Fibroblast of upper back skin (primary cell): ENCODE measurements at regions not wholly inside any gene's neighbourhood (a gene's known extent, or its start where the extent isn't known, plus 50 kb on each side); places are given as distances from the start of the nearest gene placed in this dataset.

Source experiments
- DNase-seq: peaks from one replicate; pipeline ENCODE4 v3.0.0-alpha.2; 2013

DNA sequence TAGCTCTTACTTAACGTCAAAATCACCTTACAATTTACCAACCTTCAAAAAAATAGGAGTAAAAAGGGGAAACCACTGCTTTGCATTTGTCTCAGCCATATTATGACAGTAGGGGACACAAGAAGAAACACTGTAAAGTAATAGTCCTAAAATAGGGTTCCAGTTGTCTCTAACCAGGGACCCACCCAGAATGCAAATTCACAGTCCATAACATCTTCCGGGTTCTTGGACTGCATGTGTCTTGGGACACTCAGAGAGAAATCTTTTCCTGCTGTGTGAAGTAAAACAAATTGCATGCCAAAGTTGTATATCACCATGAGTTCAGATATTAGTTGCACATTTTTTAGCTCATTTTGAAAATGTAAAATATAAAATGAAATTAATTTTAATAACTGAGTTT lies 69.8 kb upstream of the PGR start:
- DNase-seq, result no peak

DNA sequence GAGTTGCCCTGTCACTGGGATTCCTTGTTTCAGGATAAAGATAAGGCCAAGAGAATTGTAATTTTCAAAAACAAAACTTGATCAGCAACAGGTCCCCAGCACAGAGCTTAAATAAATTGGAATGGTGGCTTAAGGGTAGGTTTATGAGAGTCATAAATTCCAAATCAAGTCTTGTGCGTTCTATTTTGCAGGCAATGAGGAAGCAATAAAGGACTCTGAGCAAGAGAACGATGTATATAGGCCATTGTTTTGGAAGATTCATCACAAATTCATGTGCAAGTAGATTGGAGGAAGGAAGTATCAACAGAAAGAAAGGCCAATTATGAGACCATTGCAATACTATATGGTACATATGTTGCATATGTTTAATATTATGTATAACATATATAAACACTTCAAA lies 65.7 kb upstream of the PGR start:
- no peak for DNase-seq

DNA sequence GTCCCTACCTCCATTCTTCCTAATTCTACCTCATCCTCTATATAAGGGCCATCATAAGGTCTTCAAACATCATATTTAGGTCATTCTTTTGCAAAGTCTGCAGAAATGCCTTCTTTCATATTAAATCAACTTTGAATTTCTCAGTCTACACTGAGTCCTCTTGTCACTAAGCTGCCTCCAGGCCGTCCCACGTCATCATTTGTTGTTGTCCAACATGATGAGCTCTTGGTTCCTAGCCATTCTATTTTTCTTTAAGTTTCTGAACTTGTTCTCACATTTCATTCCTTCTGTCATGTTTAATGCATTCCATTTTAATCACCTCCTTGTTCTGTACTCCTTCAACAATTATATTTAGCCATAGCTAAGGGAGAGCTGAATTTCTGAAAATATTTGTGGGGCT lies 59.2 kb upstream of the PGR start:
- DNase-seq, result no peak

GRCh38 chr11:101188173-101188572 lies 58.6 kb upstream of the PGR start:
- DNase-seq, result no peak

DNA sequence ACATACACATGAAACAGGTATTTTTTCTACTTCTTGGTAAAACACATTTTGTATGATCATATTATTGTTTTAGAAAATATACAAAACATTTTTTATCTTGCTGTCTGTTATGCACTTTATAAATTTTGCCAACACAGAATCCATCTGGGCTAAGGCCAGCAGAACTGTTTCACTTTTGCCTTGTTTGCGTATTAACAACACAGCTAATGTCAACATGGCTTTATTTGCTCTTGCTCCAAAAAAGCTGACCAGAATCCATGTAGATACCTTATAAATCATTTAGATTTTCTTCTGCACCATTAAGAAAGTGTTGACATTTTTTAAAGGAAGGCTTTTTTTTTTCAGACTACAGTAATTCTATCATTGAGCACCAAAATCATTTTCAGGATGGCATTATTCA lies 58.1 kb upstream of the PGR start:
- DNase-seq, result no peak

DNA sequence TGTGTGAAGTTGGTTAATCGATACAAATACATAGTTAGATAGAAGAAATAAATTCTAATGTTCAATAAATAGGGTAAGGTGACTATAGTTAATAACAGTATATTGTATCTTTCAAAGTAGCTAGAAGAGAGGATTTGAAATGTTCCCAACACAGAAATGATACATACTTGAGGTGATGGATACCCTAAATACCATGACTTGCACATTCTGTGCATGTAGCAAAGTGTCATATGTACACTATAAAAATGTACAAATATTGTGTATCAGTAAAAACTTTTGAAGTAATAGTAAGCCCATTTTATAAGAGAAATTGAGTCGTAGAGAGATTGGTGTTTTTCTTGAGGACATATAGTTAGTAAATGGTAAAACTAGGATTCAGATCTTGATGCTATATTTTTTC lies 56.4 kb upstream of the PGR start:
- DNase-seq, result no peak

- DNase-seq, result no peak
Observed at GRCh38 chr11:101182467-101182866, 52.9 kb upstream of the PGR start.

GRCh38 chr11:101180481-101180880 lies 50.9 kb upstream of the PGR start:
- no peak for DNase-seq
